ENCODE measurements at regions not wholly inside any gene's neighbourhood (a gene's known extent, or its start where the extent isn't known, plus 50 kb on each side); places are given as distances from the start of the nearest gene placed in this dataset.

DNA sequence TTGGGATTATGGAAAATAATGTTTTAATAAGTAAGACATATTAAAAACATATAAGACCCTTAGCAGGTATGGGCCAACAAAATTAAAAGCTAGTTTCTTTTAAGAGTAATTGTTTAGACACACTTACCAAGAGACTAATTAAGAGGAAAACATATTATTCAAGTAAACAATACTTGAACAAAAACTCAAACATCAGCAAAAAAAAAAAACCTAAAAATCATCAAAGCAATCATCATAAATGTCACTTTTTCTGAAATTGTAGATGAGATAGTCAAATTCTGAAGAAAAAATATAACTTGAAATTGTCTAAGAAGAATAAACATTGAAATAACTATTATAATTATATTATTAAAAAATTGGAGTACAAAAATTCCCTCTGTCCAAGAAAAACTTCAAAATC is 1318.2 kb downstream of the ZPLD1 start:
- no peak for FAIRE-seq
- H2AFZ ChIP-seq (ENCODE audit: control insufficient read depth, low read depth, low read length) = no peak overlapping the region
- no peak overlapping the region for H3K4me2 ChIP-seq (ENCODE audit: control insufficient read depth, insufficient read depth)
- no peaks in the 10 kb centered on the region for H4K20me1 ChIP-seq (ENCODE audit: control insufficient read depth, insufficient read depth)
- in situ Hi-C loops (cut with MboI) (no loop called here), intact Hi-C loops (cut with micrococcal nuclease; ENCODE audit: unreplicated experiment) (no loop called here)
- CTCF ChIA-PET = no interaction called here
- BruUV-seq (replicated peaks) = no TSS peak
- no peaks in the 10 kb centered on the region for H3K27me3 ChIP-seq (replicated peaks in 1 of 2; ENCODE audit: control insufficient read depth in 2 of 2, insufficient read depth in 2 of 2, low read length in 1 of 2)
- SMC1A ChIA-PET (ENCODE audit: uncharacterized antibody, unreplicated experiment) = no interaction called here
- H3K9me3 ChIP-seq (replicated peaks; ENCODE audit: control insufficient read depth, insufficient read depth, low read length) = no peaks in the 10 kb centered on the region
- H3K9ac ChIP-seq (ENCODE audit: control insufficient read depth, insufficient read depth, low read length) = no peak overlapping the region
- no peaks in the 10 kb centered on the region for H3K36me3 ChIP-seq (ENCODE audit: control insufficient read depth in 2 of 2, insufficient read depth in 2 of 2, low read length in 1 of 2)
- H3K4me1 ChIP-seq (ENCODE audit: control insufficient read depth, insufficient read depth, low read length) = no peaks in the 10 kb centered on the region
- ATAC-seq = no peak
- TF ChIP-seq MTA3 (IDR thresholded peaks at IDR 0.05; ENCODE audit: borderline replicate concordance, low read length) (no peak), ZNF274 (IDR thresholded peaks at IDR 0.05; ENCODE audit: insufficient read depth, insufficient read length) (no peak), RAD21 (IDR thresholded peaks at IDR 0.05; ENCODE audit: insufficient read depth, low read depth, low read length) (no peak), SMAD5 (IDR thresholded peaks at IDR 0.05; ENCODE audit: low read depth) (no peak), POLR2AphosphoS5 (IDR thresholded peaks at IDR 0.05; ENCODE audit: low read length) (no peak), BCL11A (IDR thresholded peaks at IDR 0.05; ENCODE audit: low read depth, low read length) (no peak), RB1 (IDR thresholded peaks at IDR 0.05; ENCODE audit: borderline replicate concordance) (no peak), NBN (IDR thresholded peaks at IDR 0.05) (no peak), GATAD2B (conservative IDR thresholded peaks at IDR 0.05; ENCODE audit: low read depth) (no peak), BHLHE40 (IDR thresholded peaks at IDR 0.05; ENCODE audit: borderline replicate concordance in 1 of 2, low read depth in 2 of 2, low read length in 1 of 2) (no peak), RFX5 (IDR thresholded peaks at IDR 0.05; ENCODE audit: low read depth, low read length) (no peak), ATF7 (IDR thresholded peaks at IDR 0.05; ENCODE audit: low read depth) (no peak), NFXL1 (IDR thresholded peaks at IDR 0.05; ENCODE audit: borderline replicate concordance) (no peak), YY1 (IDR thresholded peaks at IDR 0.05; ENCODE audit: low read depth, low read length) (no peak), RAD51 (IDR thresholded peaks at IDR 0.05) (no peak), POLR2A (IDR thresholded peaks at IDR 0.05; ENCODE audit: low read depth, low read length) (no peak), MEF2A (IDR thresholded peaks at IDR 0.05; ENCODE audit: insufficient read depth, low read depth, low read length) (no peak)
- TF ChIP-seq, protein P1, sequence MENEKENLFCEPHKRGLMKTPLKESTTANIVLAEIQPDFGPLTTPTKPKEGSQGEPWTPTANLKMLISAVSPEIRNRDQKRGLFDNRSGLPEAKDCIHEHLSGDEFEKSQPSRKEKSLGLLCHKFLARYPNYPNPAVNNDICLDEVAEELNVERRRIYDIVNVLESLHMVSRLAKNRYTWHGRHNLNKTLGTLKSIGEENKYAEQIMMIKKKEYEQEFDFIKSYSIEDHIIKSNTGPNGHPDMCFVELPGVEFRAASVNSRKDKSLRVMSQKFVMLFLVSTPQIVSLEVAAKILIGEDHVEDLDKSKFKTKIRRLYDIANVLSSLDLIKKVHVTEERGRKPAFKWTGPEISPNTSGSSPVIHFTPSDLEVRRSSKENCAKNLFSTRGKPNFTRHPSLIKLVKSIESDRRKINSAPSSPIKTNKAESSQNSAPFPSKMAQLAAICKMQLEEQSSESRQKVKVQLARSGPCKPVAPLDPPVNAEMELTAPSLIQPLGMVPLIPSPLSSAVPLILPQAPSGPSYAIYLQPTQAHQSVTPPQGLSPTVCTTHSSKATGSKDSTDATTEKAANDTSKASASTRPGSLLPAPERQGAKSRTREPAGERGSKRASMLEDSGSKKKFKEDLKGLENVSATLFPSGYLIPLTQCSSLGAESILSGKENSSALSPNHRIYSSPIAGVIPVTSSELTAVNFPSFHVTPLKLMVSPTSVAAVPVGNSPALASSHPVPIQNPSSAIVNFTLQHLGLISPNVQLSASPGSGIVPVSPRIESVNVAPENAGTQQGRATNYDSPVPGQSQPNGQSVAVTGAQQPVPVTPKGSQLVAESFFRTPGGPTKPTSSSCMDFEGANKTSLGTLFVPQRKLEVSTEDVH (IDR thresholded peaks at IDR 0.05; ENCODE audit: low read depth, partially characterized antibody) = no peak
- TF ChIP-seq, protein P2, sequence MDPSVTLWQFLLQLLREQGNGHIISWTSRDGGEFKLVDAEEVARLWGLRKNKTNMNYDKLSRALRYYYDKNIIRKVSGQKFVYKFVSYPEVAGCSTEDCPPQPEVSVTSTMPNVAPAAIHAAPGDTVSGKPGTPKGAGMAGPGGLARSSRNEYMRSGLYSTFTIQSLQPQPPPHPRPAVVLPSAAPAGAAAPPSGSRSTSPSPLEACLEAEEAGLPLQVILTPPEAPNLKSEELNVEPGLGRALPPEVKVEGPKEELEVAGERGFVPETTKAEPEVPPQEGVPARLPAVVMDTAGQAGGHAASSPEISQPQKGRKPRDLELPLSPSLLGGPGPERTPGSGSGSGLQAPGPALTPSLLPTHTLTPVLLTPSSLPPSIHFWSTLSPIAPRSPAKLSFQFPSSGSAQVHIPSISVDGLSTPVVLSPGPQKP (IDR thresholded peaks at IDR 0.05; ENCODE audit: low read depth, low read length) = no peak
- TF ChIP-seq, protein P3, sequence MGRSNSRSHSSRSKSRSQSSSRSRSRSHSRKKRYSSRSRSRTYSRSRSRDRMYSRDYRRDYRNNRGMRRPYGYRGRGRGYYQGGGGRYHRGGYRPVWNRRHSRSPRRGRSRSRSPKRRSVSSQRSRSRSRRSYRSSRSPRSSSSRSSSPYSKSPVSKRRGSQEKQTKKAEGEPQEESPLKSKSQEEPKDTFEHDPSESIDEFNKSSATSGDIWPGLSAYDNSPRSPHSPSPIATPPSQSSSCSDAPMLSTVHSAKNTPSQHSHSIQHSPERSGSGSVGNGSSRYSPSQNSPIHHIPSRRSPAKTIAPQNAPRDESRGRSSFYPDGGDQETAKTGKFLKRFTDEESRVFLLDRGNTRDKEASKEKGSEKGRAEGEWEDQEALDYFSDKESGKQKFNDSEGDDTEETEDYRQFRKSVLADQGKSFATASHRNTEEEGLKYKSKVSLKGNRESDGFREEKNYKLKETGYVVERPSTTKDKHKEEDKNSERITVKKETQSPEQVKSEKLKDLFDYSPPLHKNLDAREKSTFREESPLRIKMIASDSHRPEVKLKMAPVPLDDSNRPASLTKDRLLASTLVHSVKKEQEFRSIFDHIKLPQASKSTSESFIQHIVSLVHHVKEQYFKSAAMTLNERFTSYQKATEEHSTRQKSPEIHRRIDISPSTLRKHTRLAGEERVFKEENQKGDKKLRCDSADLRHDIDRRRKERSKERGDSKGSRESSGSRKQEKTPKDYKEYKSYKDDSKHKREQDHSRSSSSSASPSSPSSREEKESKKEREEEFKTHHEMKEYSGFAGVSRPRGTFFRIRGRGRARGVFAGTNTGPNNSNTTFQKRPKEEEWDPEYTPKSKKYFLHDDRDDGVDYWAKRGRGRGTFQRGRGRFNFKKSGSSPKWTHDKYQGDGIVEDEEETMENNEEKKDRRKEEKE (IDR thresholded peaks at IDR 0.05) = no peak
- no peaks in the 10 kb centered on the region for H3K79me2 ChIP-seq (ENCODE audit: control insufficient read depth, insufficient read depth, low read length)
- RAD21 ChIA-PET (ENCODE audit: unreplicated experiment) = no interaction called here
- POLR2A ChIA-PET = no interaction called here
- no peak for DNase-seq (ENCODE audit: low read depth, low spot score)
- H3K27ac ChIP-seq (ENCODE audit: control insufficient read depth, insufficient read depth) = no peak overlapping the region
- H3K4me3 ChIP-seq = no peak overlapping the region
